ENCODE measurements at regions not wholly inside any gene's neighbourhood (a gene's known extent, or its start where the extent isn't known, plus 50 kb on each side); places are given as distances from the start of the nearest gene placed in this dataset.

DNA sequence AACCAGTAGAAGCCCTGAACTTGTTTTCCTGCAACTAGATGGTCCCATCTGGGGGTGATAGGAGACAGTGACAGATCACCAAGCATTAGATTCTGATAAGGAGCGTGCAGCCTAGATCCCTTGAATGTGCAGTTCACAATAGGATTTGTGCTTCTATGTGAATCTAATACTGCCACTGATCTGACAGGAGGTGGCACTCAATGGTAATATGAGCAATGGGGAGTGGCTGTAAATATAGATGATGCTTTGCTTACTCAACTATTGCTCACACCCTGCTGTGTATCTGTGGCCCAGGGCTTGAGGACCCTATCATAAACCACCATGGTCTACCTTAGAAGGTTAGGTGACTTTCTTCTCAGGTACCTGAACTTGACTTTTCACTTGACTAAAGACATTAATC lies 417.1 kb upstream of the ARHGEF26 start:
- intact Hi-C loops (cut with micrococcal nuclease) = no loop called here
- H3K27ac Mint-ChIP-seq = no peak overlapping the region
- ChIA-PET POLR2A (no interaction called here), CTCF (no interaction called here)
- ATAC-seq (ENCODE audit: low read depth) (no peak), DNase-seq (no peak)
- H3K9me3 Mint-ChIP-seq = no peaks in the 10 kb centered on the region
- H3K4me1 Mint-ChIP-seq = no peaks in the 10 kb centered on the region
- H3K4me3 Mint-ChIP-seq = no peak overlapping the region
- no peaks in the 10 kb centered on the region for H3K27me3 Mint-ChIP-seq
- no peak for TF ChIP-seq CTCF (IDR thresholded peaks at IDR 0.05)
- H3K36me3 Mint-ChIP-seq (ENCODE audit: low read depth) = no peaks in the 10 kb centered on the region

- H3K27me3 Mint-ChIP-seq = no peaks in the 10 kb centered on the region
- no peak for DNase-seq
- ATAC-seq (ENCODE audit: low read depth) = no peak
- no peak for TF ChIP-seq CTCF (IDR thresholded peaks at IDR 0.05)
- H3K9me3 Mint-ChIP-seq = no peaks in the 10 kb centered on the region
- no peak overlapping the region for H3K4me3 Mint-ChIP-seq
- H3K27ac Mint-ChIP-seq = no peak overlapping the region
- ChIA-PET CTCF (no interaction called here), POLR2A (no interaction called here)
- H3K4me1 Mint-ChIP-seq = no peaks in the 10 kb centered on the region
- intact Hi-C loops (cut with micrococcal nuclease) = no loop called here
- H3K36me3 Mint-ChIP-seq (ENCODE audit: low read depth) = no peaks in the 10 kb centered on the region
Measured at GRCh38 chr3:153706706-153707105, 414.5 kb upstream of the ARHGEF26 start.

- ATAC-seq (ENCODE audit: low read depth) (no peak), DNase-seq (no peak)
- H3K9me3 Mint-ChIP-seq = no peaks in the 10 kb centered on the region
- POLR2A ChIA-PET = no interaction called here
- no peak overlapping the region for H3K4me3 Mint-ChIP-seq
- H3K4me1 Mint-ChIP-seq = no peaks in the 10 kb centered on the region
- no peak overlapping the region for H3K27ac Mint-ChIP-seq
- no peaks in the 10 kb centered on the region for H3K36me3 Mint-ChIP-seq (ENCODE audit: low read depth)
- intact Hi-C loops (cut with micrococcal nuclease) = no loop called here
- H3K27me3 Mint-ChIP-seq = no peaks in the 10 kb centered on the region
- CTCF ChIA-PET = no interaction called here
- no peak for TF ChIP-seq CTCF (IDR thresholded peaks at IDR 0.05)
Measured at GRCh38 chr3:153714016-153714415, 407.2 kb upstream of the ARHGEF26 start.

DNA sequence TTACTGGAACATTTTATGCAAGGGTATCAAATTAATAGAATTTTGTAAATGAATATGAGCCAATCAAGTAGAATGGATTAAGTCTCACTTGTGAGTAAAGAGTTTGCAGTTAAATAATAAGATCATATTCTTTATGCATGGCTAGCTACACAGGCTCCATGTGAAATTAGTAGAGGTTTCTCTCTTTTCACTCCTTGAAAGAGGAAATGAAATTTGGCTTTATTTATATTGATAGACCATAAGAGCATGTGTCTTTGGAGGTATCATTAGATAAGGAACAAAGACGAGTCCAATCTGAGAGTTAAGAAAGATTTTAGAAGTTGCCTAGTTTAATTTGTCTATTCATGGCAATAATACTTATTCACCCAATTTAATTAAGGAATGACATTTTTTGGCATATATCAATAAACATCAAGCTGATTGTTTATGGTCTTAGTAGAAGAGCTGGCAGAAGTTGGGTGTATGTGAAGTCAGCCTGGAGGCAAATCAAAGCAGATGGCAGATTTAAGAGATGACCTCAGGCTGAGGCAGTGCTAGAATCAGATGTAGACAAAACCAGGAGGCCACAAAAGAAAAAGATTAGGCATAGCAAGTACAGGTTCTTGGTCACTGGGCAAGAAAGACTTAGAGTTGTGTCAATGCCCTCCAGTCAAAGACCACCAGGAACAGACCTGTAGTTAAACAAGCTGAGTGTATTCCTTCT lies 406.5 kb upstream of the ARHGEF26 start:
- ATAC-seq (ENCODE audit: low read depth) (no peak), DNase-seq (no peak)
- Mint-ChIP-seq H3K4me1 (no peaks in the 10 kb centered on the region), H3K36me3 (ENCODE audit: low read depth) (no peaks in the 10 kb centered on the region), H3K27ac (no peak overlapping the region), H3K9me3 (no peaks in the 10 kb centered on the region), H3K4me3 (no peak overlapping the region), H3K27me3 (no peaks in the 10 kb centered on the region)
- CTCF ChIA-PET = no interaction called here
- TF ChIP-seq CTCF (IDR thresholded peaks at IDR 0.05) = no peak
- intact Hi-C loops (cut with micrococcal nuclease) = no loop called here
- POLR2A ChIA-PET = no interaction called here

DNA sequence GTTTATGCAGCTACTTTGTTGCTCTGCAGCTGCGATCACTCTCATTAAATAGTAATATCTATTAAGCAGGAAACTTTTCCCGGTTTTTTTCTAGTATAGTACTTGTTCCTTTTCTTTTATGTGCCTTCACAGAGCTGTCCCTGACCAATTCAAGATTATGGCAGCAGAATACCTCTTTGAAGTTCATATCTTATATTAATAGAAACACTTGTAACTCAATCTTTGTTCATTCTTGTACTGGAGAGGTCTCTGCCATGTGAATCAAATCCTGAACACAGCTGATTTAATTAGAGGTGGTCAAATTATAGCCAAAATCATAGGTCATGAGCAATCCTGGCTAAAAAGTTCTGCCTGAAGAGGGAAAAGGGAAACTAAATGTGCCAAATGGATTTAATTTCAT lies 399.0 kb upstream of the ARHGEF26 start:
- H3K27me3 Mint-ChIP-seq = no peaks in the 10 kb centered on the region
- ChIA-PET CTCF (no interaction called here), POLR2A (no interaction called here)
- H3K36me3 Mint-ChIP-seq (ENCODE audit: low read depth) = no peaks in the 10 kb centered on the region
- no peak for TF ChIP-seq CTCF (IDR thresholded peaks at IDR 0.05)
- H3K4me3 Mint-ChIP-seq = no peak overlapping the region
- no peaks in the 10 kb centered on the region for H3K9me3 Mint-ChIP-seq
- H3K4me1 Mint-ChIP-seq = no peaks in the 10 kb centered on the region
- ATAC-seq (ENCODE audit: low read depth) (no peak), DNase-seq (no peak)
- intact Hi-C loops (cut with micrococcal nuclease) = no loop called here
- H3K27ac Mint-ChIP-seq = no peak overlapping the region
